Lower lobe of right lung (tissue), 2 donors: ENCODE measurements at regions not wholly inside any gene's neighbourhood (a gene's known extent, or its start where the extent isn't known, plus 50 kb on each side); places are given as distances from the start of the nearest gene placed in this dataset.
A peak's percentile ranks its signal among the peaks of the same experiment; 100 is the strongest.

Experiments
- ATAC-seq, 2 donors: fragments of 200-7000 bp; cut with Tn5 transposase; one replicate each; pipeline ENCODE4 v1.9.1; 2020 to 2022; ENCODE audit warnings: mild to moderate bottlenecking in 2 of 2, moderate library complexity in 2 of 2
- DNase-seq: peaks from one replicate; pipeline ENCODE4 v3.0.0-alpha.2; 2020
- H3K27ac ChIP-seq: fragments of 200-600 bp; one replicate; pipeline ENCODE4 v1.8.0; 2022
- H3K27me3 ChIP-seq: fragments of 200-600 bp; one replicate; pipeline ENCODE4 v1.8.0; 2022; ENCODE audit warnings: low read depth
- H3K36me3 ChIP-seq: fragments of 200-600 bp; one replicate; pipeline ENCODE4 v1.8.0; 2022; ENCODE audit warnings: mild to moderate bottlenecking
- H3K4me1 ChIP-seq: fragments of 200-600 bp; one replicate; pipeline ENCODE4 v1.8.0; 2022
- H3K4me3 ChIP-seq: fragments of 200-600 bp; one replicate; pipeline ENCODE4 v1.8.0; 2022; ENCODE audit warnings: mild to moderate bottlenecking
- H3K9me3 ChIP-seq: fragments of 200-600 bp; one replicate; pipeline ENCODE4 v1.8.0; 2022
- CTCF ChIP-seq: fragments of 200-600 bp; IDR thresholded peaks from one replicate; pipeline ENCODE4 v1.8.0; 2022; ENCODE audit warnings: antibody characterized with exemption, mild to moderate bottlenecking
- intact Hi-C: fragments of 100-400 bp; cut with DNase I; formaldehyde crosslinking; loops from one replicate; pipeline ENCODE4 v1.11.0; 2022
- donor health status: DM: no; HTN: yes; CAD: no; lungs with severe emphysema.

- Histone ChIP-seq H3K36me3 (no peaks in the 10 kb centered on the region), H3K27ac (no peak overlapping the region), H3K9me3 (no peaks in the 10 kb centered on the region), H3K27me3 (no peaks in the 10 kb centered on the region), H3K4me1 (no peaks in the 10 kb centered on the region), H3K4me3 (no peak overlapping the region)
- no peak for ATAC-seq
- intact Hi-C loops: no loop called here
- DNase-seq: no peak
- TF ChIP-seq CTCF: no peak
These were observed 121.2 kb upstream of the LSAMP start for GRCh38 chr3:116566478-116566960.

GRCh38 chr3:116569611-116570010 lies 124.3 kb upstream of the LSAMP start:
- TF ChIP-seq CTCF: no peak
- no peak overlapping the region for H3K4me3 ChIP-seq
- no peak for ATAC-seq
- H3K27ac ChIP-seq: no peak overlapping the region
- H3K4me1 ChIP-seq: no peaks in the 10 kb centered on the region
- intact Hi-C loops: no loop called here
- no peak for DNase-seq
- H3K9me3 ChIP-seq: peaks cover 7% of the 10 kb centered on the region
- no peaks in the 10 kb centered on the region for H3K36me3 ChIP-seq
- H3K27me3 ChIP-seq: no peaks in the 10 kb centered on the region

GRCh38 chr3:116579840-116580239 lies 129.7 kb upstream of the TUSC7 start:
- DNase-seq: no peak
- Histone ChIP-seq H3K4me3 (no peak overlapping the region), H3K27ac (no peak overlapping the region), H3K36me3 (no peaks in the 10 kb centered on the region), H3K27me3 (no peaks in the 10 kb centered on the region), H3K4me1 (no peaks in the 10 kb centered on the region), H3K9me3 (no peaks in the 10 kb centered on the region)
- intact Hi-C loops: no loop called here
- ATAC-seq: no peak
- TF ChIP-seq CTCF: no peak

GRCh38 chr3:116586285-116586944 lies 123.2 kb upstream of the TUSC7 start:
- H3K27ac ChIP-seq: no peak overlapping the region
- no peak for ATAC-seq
- H3K4me3 ChIP-seq: no peak overlapping the region
- DNase-seq: no peak
- no peaks in the 10 kb centered on the region for H3K36me3 ChIP-seq
- TF ChIP-seq CTCF: no peak
- H3K4me1 ChIP-seq: no peaks in the 10 kb centered on the region
- H3K9me3 ChIP-seq: no peaks in the 10 kb centered on the region
- no peaks in the 10 kb centered on the region for H3K27me3 ChIP-seq
- intact Hi-C loops: no loop called here

GRCh38 chr3:116591236-116591635 lies 118.3 kb upstream of the TUSC7 start:
- H3K4me3 ChIP-seq: no peak overlapping the region
- no peak for DNase-seq
- peak in 1 of 2 donors; percentile 25 for ATAC-seq
- no peaks in the 10 kb centered on the region for H3K4me1 ChIP-seq
- no peaks in the 10 kb centered on the region for H3K27me3 ChIP-seq
- no peak for TF ChIP-seq CTCF
- intact Hi-C loops: no loop called here
- H3K36me3 ChIP-seq: no peaks in the 10 kb centered on the region
- H3K9me3 ChIP-seq: no peaks in the 10 kb centered on the region
- H3K27ac ChIP-seq: no peak overlapping the region
